AG04450 (cell line): ENCODE measurements at regions not wholly inside any gene's neighbourhood (a gene's known extent, or its start where the extent isn't known, plus 50 kb on each side); places are given as distances from the start of the nearest gene placed in this dataset.
A peak's percentile ranks its signal among the peaks of the same experiment; 100 is the strongest.

Experiments used
- CTCF ChIA-PET: fragments of 300-600, 350-600 bp; formaldehyde crosslinking; extraction: SDS; loops from one replicate; lab custom pipeline; 2022; ENCODE audit warnings: antibody characterized with exemption, inconsistent platforms; lab: Charles Lee
- POLR2A ChIA-PET: fragments of 350-600 bp; formaldehyde crosslinking; extraction: SDS; loops from one replicate; lab custom pipeline; 2021; ENCODE audit warnings: antibody characterized with exemption, inconsistent platforms; lab: Yijun Ruan, JAX
- DNase-seq: peaks from one replicate; pipeline ENCODE4 v3.0.0-alpha.2; 2011; ENCODE audit warnings: low read depth, low spot score
- H3K27ac ChIP-seq: one replicate; pipeline ENCODE4 v1.5.1; 2012; ENCODE audit warnings: low read depth, low read length, control low read depth
- H3K27me3 ChIP-seq: one replicate; pipeline ENCODE4 v1.6.0; 2012; ENCODE audit warnings: low read length; ENCODE audit not compliant: control insufficient read depth, insufficient read depth
- H3K4me3 ChIP-seq: 2 replicates; pipeline ENCODE4 v1.5.1; 2011; ENCODE audit warnings: mild to moderate bottlenecking, low read depth, low read length, control low read depth
- H3K9me3 ChIP-seq: 2 replicates; pipeline ENCODE4 v1.5.1; 2012; ENCODE audit warnings: low read length; ENCODE audit not compliant: control insufficient read depth, insufficient read depth
- CTCF ChIP-seq: IDR thresholded peaks from 2 replicates; pipeline ENCODE4 v1.5.1; 2011; ENCODE audit warnings: low read depth, low read length, control low read depth, inconsistent platforms

- CTCF ChIA-PET, result interaction anchor here (1.6 kb wide), 1 partner anchor 69 kb away, joined by 6 read pairs; no protein-coding TSS in a partner anchor
These were observed 155.6 kb downstream of the CAND1 start for GRCh38 chr12:67424784-67425183.

GRCh38 chr12:67425394-67425793 is 156.2 kb downstream of the CAND1 start:
- CTCF ChIA-PET, result interaction anchor here (1.2 to 1.6 kb wide), 2 partner anchors 16 to 70 kb away, joined by 4 to 6 read pairs; no protein-coding TSS in a partner anchor

More at GRCh38 chr12:67424784-67425183, 155.6 kb downstream of the CAND1 start:
- no peak overlapping the region for H3K4me3 ChIP-seq
- POLR2A ChIA-PET, result no interaction called here
- H3K27ac ChIP-seq, result no peak overlapping the region
- no peak for TF ChIP-seq CTCF
- DNase-seq, result no peak
- peaks cover 3% of the 10 kb centered on the region; the same call in 1 of the 2 replicates for H3K9me3 ChIP-seq
- H3K27me3 ChIP-seq, result no peaks in the 10 kb centered on the region

GRCh38 chr12:67426067-67426466 is 156.9 kb downstream of the CAND1 start:
- no peak for TF ChIP-seq CTCF
- DNase-seq, result peak; percentile 57
- H3K9me3 ChIP-seq, result peaks cover 3% of the 10 kb centered on the region; the same call in 1 of the 2 replicates
- H3K27me3 ChIP-seq, result no peaks in the 10 kb centered on the region
- ChIA-PET POLR2A (interaction anchor here (0.8 to 1.0 kb wide), 2 partner anchors 59 to 157 kb away, joined by 3 read pairs; partner anchors contain the start of gene CAND1), CTCF (interaction anchor here (1.2 to 1.6 kb wide), 2 partner anchors 15 to 71 kb away, joined by 4 to 6 read pairs; no protein-coding TSS in a partner anchor)
- H3K4me3 ChIP-seq, result no peak overlapping the region
- H3K27ac ChIP-seq, result no peak overlapping the region

More at GRCh38 chr12:67425394-67425793, 156.2 kb downstream of the CAND1 start:
- Histone ChIP-seq H3K27me3 (no peaks in the 10 kb centered on the region), H3K9me3 (peaks cover 3% of the 10 kb centered on the region; the same call in 1 of the 2 replicates), H3K27ac (no peak overlapping the region), H3K4me3 (no peak overlapping the region)
- POLR2A ChIA-PET, result interaction anchor here (0.8 to 1.0 kb wide), 2 partner anchors 59 to 156 kb away, joined by 3 read pairs; partner anchors contain the start of gene CAND1
- TF ChIP-seq CTCF, result no peak
- DNase-seq, result no peak

GRCh38 chr12:67427336-67427735 is 158.2 kb downstream of the CAND1 start:
- no peak overlapping the region for H3K4me3 ChIP-seq
- POLR2A ChIA-PET, result no interaction called here
- no peak for DNase-seq
- H3K27me3 ChIP-seq, result no peaks in the 10 kb centered on the region
- peaks cover 3% of the 10 kb centered on the region; the same call in 1 of the 2 replicates for H3K9me3 ChIP-seq
- CTCF ChIA-PET, result no interaction called here
- H3K27ac ChIP-seq, result no peak overlapping the region
- no peak for TF ChIP-seq CTCF

- Histone ChIP-seq H3K9me3 (peaks cover 3% of the 10 kb centered on the region; the same call in 1 of the 2 replicates), H3K4me3 (no peak overlapping the region), H3K27me3 (no peaks in the 10 kb centered on the region), H3K27ac (no peak overlapping the region)
- POLR2A ChIA-PET, result no interaction called here
- no peak for DNase-seq
- TF ChIP-seq CTCF, result no peak
- CTCF ChIA-PET, result interaction anchor here (0.9 kb wide), 1 partner anchor 13 kb away, joined by 3 read pairs; no protein-coding TSS in a partner anchor
These were observed 159.3 kb downstream of the CAND1 start for GRCh38 chr12:67428431-67428830.
